ENCODE measurements at regions not wholly inside any gene's neighbourhood (a gene's known extent, or its start where the extent isn't known, plus 50 kb on each side); places are given as distances from the start of the nearest gene placed in this dataset.

GRCh38 chr1:58836408-58836807, 52.6 kb upstream of the JUN start:
- Histone ChIP-seq H3K9me3 (replicated peaks in 1 of 2; ENCODE audit: control insufficient read depth in 2 of 2, insufficient read depth in 1 of 2, low read depth in 1 of 2, low read length in 2 of 2) (no peaks in the 10 kb centered on the region), H3K9ac (ENCODE audit: low read depth, low read length, poor library complexity) (no peak overlapping the region), H3K23ac (ENCODE audit: low read depth, low read length, poor library complexity) (no peak overlapping the region), H2AK5ac (ENCODE audit: low read depth, low read length) (no peak overlapping the region), H2BK120ac (ENCODE audit: low read depth, low read length) (no peak overlapping the region), H2BK15ac (ENCODE audit: low read length) (no peak overlapping the region), H4K8ac (ENCODE audit: low read depth, low read length) (no peak overlapping the region), H3K4me2 (ENCODE audit: insufficient read depth, low read length, poor library complexity, severe bottlenecking) (no peak overlapping the region), H3K4ac (ENCODE audit: low read length) (no peak overlapping the region), H3K14ac (ENCODE audit: low read length) (no peak overlapping the region), H3K27ac (replicated peaks; ENCODE audit: low read length) (no peak overlapping the region), H2BK5ac (ENCODE audit: low read length) (no peak overlapping the region), H4K91ac (ENCODE audit: low read depth, low read length, poor library complexity) (no peak overlapping the region), H3K36me3 (replicated peaks in 1 of 2; ENCODE audit: control insufficient read depth in 2 of 2, insufficient read depth in 2 of 2, low read length in 2 of 2) (no peaks in the 10 kb centered on the region), H3K79me1 (ENCODE audit: low read depth, low read length) (no peaks in the 10 kb centered on the region), H3K27me3 (ENCODE audit: control insufficient read depth in 3 of 3, insufficient read depth in 3 of 3, low read depth in 1 of 3, low read length in 3 of 3) (peaks cover 0 to 12% (median 0%) of the 10 kb centered on the region in 3 experiments), H3K4me3 (ENCODE audit: low read length in 2 of 2) (no peak overlapping the region), H2BK12ac (ENCODE audit: low read length) (no peak overlapping the region), H2AFZ (ENCODE audit: low read length) (no peak overlapping the region), H3K4me1 (ENCODE audit: control insufficient read depth in 2 of 2, insufficient read depth in 1 of 2, low read depth in 1 of 2, low read length in 2 of 2) (no peaks in the 10 kb centered on the region), H3K18ac (ENCODE audit: low read length) (no peak overlapping the region)
- DNase-seq (ENCODE audit: low spot score), result no peak
- no CpG with 5 or more reads among the region's 3 CpGs for WGBS, 2 donors (ENCODE audit: extremely low coverage in 2 of 2, insufficient read length in 2 of 2, insufficient replicate concordance in 1 of 2)

GRCh38 chr1:58837886-58838285, 54.0 kb upstream of the JUN start:
- Histone ChIP-seq H3K4me3 (ENCODE audit: low read length in 2 of 2) (no peak overlapping the region), H4K91ac (ENCODE audit: low read depth, low read length, poor library complexity) (no peak overlapping the region), H3K27ac (replicated peaks; ENCODE audit: low read length) (no peak overlapping the region), H3K9ac (ENCODE audit: low read depth, low read length, poor library complexity) (no peak overlapping the region), H3K4me1 (ENCODE audit: control insufficient read depth in 2 of 2, insufficient read depth in 1 of 2, low read depth in 1 of 2, low read length in 2 of 2) (no peaks in the 10 kb centered on the region), H3K23ac (ENCODE audit: low read depth, low read length, poor library complexity) (no peak overlapping the region), H3K9me3 (replicated peaks in 1 of 2; ENCODE audit: control insufficient read depth in 2 of 2, insufficient read depth in 1 of 2, low read depth in 1 of 2, low read length in 2 of 2) (no peaks in the 10 kb centered on the region), H2AK5ac (ENCODE audit: low read depth, low read length) (no peak overlapping the region), H3K4ac (ENCODE audit: low read length) (no peak overlapping the region), H2BK15ac (ENCODE audit: low read length) (no peak overlapping the region), H3K18ac (ENCODE audit: low read length) (no peak overlapping the region), H3K4me2 (ENCODE audit: insufficient read depth, low read length, poor library complexity, severe bottlenecking) (no peak overlapping the region), H2BK12ac (ENCODE audit: low read length) (no peak overlapping the region), H3K36me3 (replicated peaks in 1 of 2; ENCODE audit: control insufficient read depth in 2 of 2, insufficient read depth in 2 of 2, low read length in 2 of 2) (no peaks in the 10 kb centered on the region), H4K8ac (ENCODE audit: low read depth, low read length) (no peak overlapping the region), H3K14ac (ENCODE audit: low read length) (no peak overlapping the region), H3K79me1 (ENCODE audit: low read depth, low read length) (no peaks in the 10 kb centered on the region), H2BK5ac (ENCODE audit: low read length) (no peak overlapping the region), H3K27me3 (ENCODE audit: control insufficient read depth in 3 of 3, insufficient read depth in 3 of 3, low read depth in 1 of 3, low read length in 3 of 3) (peaks cover 0 to 12% (median 0%) of the 10 kb centered on the region in 3 experiments), H2AFZ (ENCODE audit: low read length) (no peak overlapping the region), H2BK120ac (ENCODE audit: low read depth, low read length) (no peak overlapping the region)
- no peak for DNase-seq (ENCODE audit: low spot score)

- no CpG with 5 or more reads among the region's 5 CpGs for WGBS, 2 donors (ENCODE audit: extremely low coverage in 2 of 2, insufficient read length in 2 of 2, insufficient replicate concordance in 1 of 2)
- DNase-seq (ENCODE audit: low spot score), result no peak
- H3K4me1 ChIP-seq (ENCODE audit: control insufficient read depth in 2 of 2, insufficient read depth in 1 of 2, low read depth in 1 of 2, low read length in 2 of 2), result no peaks in the 10 kb centered on the region
Observed at GRCh38 chr1:58839147-58839795, 55.4 kb upstream of the JUN start.

DNA sequence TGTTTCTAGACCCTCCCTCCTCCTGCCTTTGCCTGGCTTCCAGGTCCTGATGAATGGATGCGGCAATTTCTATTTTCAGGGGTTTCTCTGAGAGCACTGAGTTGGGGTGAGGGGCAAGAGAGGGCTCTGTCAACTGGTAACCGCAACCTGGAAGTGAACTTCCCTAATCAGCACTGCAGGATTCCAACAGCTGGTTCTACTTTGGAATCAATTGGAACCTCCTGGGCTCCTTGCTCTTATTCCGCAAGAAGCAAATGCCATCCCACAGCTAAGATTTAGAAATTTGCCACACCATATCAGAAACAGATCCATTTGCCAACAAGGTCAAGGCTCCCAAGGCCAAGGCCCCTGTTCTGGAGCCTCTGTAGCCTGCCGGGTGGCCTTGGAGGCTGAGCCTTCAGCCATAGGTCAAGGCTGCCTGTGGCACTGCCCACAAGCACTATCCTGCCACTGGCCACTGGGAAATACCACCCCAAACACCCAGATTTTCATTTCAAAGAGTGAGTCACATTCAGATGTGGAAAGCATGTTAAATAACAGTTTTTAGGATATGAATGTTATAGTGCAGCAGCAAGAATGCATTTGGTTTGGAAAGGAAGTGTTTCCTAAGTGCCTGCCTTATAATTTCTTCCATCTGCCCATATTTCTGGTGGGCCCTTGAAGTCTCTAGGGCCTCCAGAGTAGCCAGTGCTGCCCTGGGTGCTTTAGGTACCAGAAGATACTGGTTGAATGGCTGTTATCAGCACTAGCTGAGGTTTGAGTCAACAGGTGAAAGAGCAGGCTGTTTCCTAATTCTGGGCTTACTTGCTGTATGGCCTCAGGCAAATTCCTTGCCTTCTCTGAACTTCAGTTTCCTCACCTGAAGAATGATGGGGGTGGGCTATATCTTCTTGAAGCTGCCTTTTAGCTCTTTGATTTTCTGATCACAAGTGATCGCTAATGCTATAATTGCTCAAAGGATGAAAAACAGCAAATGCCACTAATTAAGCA, 56.3 kb upstream of the JUN start:
- no peak overlapping the region for H2BK15ac ChIP-seq (ENCODE audit: low read length)
- no peak overlapping the region for H2AK5ac ChIP-seq (ENCODE audit: low read depth, low read length)
- no peaks in the 10 kb centered on the region for H3K4me1 ChIP-seq (ENCODE audit: control insufficient read depth in 2 of 2, insufficient read depth in 1 of 2, low read depth in 1 of 2, low read length in 2 of 2)
- no peak overlapping the region for H4K8ac ChIP-seq (ENCODE audit: low read depth, low read length)
- H2BK120ac ChIP-seq (ENCODE audit: low read depth, low read length), result no peak overlapping the region
- H3K4ac ChIP-seq (ENCODE audit: low read length), result no peak overlapping the region
- no peak overlapping the region for H3K4me3 ChIP-seq (ENCODE audit: low read length in 2 of 2)
- DNase-seq (ENCODE audit: low spot score), result no peak
- H3K4me2 ChIP-seq (ENCODE audit: insufficient read depth, low read length, poor library complexity, severe bottlenecking), result no peak overlapping the region
- no peak overlapping the region for H4K91ac ChIP-seq (ENCODE audit: low read depth, low read length, poor library complexity)
- no peak overlapping the region for H2AFZ ChIP-seq (ENCODE audit: low read length)
- H3K18ac ChIP-seq (ENCODE audit: low read length), result peak overlapping the region; percentile 20
- no peaks in the 10 kb centered on the region for H3K79me1 ChIP-seq (ENCODE audit: low read depth, low read length)
- H3K9me3 ChIP-seq (replicated peaks in 1 of 2; ENCODE audit: control insufficient read depth in 2 of 2, insufficient read depth in 1 of 2, low read depth in 1 of 2, low read length in 2 of 2), result no peaks in the 10 kb centered on the region
- no peak overlapping the region for H3K27ac ChIP-seq (replicated peaks; ENCODE audit: low read length)
- H2BK5ac ChIP-seq (ENCODE audit: low read length), result no peak overlapping the region
- H3K14ac ChIP-seq (ENCODE audit: low read length), result no peak overlapping the region
- no CpG with 5 or more reads among the region's 5 CpGs for WGBS, 2 donors (ENCODE audit: extremely low coverage in 2 of 2, insufficient read length in 2 of 2, insufficient replicate concordance in 1 of 2)
- no peaks in the 10 kb centered on the region for H3K36me3 ChIP-seq (replicated peaks in 1 of 2; ENCODE audit: control insufficient read depth in 2 of 2, insufficient read depth in 2 of 2, low read length in 2 of 2)
- peaks cover 0 to 9% (median 0%) of the 10 kb centered on the region in 3 experiments for H3K27me3 ChIP-seq (ENCODE audit: control insufficient read depth in 3 of 3, insufficient read depth in 3 of 3, low read depth in 1 of 3, low read length in 3 of 3)
- no peak overlapping the region for H3K9ac ChIP-seq (ENCODE audit: low read depth, low read length, poor library complexity)
- H2BK12ac ChIP-seq (ENCODE audit: low read length), result no peak overlapping the region
- H3K23ac ChIP-seq (ENCODE audit: low read depth, low read length, poor library complexity), result no peak overlapping the region

More at GRCh38 chr1:58839147-58839795, 55.4 kb upstream of the JUN start:
- H3K9ac ChIP-seq (ENCODE audit: low read depth, low read length, poor library complexity), result no peak overlapping the region
- no peaks in the 10 kb centered on the region for H3K9me3 ChIP-seq (replicated peaks in 1 of 2; ENCODE audit: control insufficient read depth in 2 of 2, insufficient read depth in 1 of 2, low read depth in 1 of 2, low read length in 2 of 2)
- H3K79me1 ChIP-seq (ENCODE audit: low read depth, low read length), result no peaks in the 10 kb centered on the region
- no peak overlapping the region for H4K8ac ChIP-seq (ENCODE audit: low read depth, low read length)
- no peak overlapping the region for H2BK15ac ChIP-seq (ENCODE audit: low read length)
- no peak overlapping the region for H2AFZ ChIP-seq (ENCODE audit: low read length)
- H3K23ac ChIP-seq (ENCODE audit: low read depth, low read length, poor library complexity), result no peak overlapping the region
- no peak overlapping the region for H4K91ac ChIP-seq (ENCODE audit: low read depth, low read length, poor library complexity)
- H2BK120ac ChIP-seq (ENCODE audit: low read depth, low read length), result no peak overlapping the region
- no peak overlapping the region for H3K4me3 ChIP-seq (ENCODE audit: low read length in 2 of 2)
- H3K36me3 ChIP-seq (replicated peaks in 1 of 2; ENCODE audit: control insufficient read depth in 2 of 2, insufficient read depth in 2 of 2, low read length in 2 of 2), result no peaks in the 10 kb centered on the region
- no peak overlapping the region for H2BK12ac ChIP-seq (ENCODE audit: low read length)
- H3K27ac ChIP-seq (replicated peaks; ENCODE audit: low read length), result no peak overlapping the region
- peaks cover 0 to 9% (median 0%) of the 10 kb centered on the region in 3 experiments for H3K27me3 ChIP-seq (ENCODE audit: control insufficient read depth in 3 of 3, insufficient read depth in 3 of 3, low read depth in 1 of 3, low read length in 3 of 3)
- no peak overlapping the region for H2AK5ac ChIP-seq (ENCODE audit: low read depth, low read length)
- no peak overlapping the region for H3K4ac ChIP-seq (ENCODE audit: low read length)
- H2BK5ac ChIP-seq (ENCODE audit: low read length), result no peak overlapping the region
- no peak overlapping the region for H3K14ac ChIP-seq (ENCODE audit: low read length)
- no peak overlapping the region for H3K18ac ChIP-seq (ENCODE audit: low read length)
- no peak overlapping the region for H3K4me2 ChIP-seq (ENCODE audit: insufficient read depth, low read length, poor library complexity, severe bottlenecking)
